HUES48 (cell line): ENCODE measurements at regions not wholly inside any gene's neighbourhood (a gene's known extent, or its start where the extent isn't known, plus 50 kb on each side); places are given as distances from the start of the nearest gene placed in this dataset.
A peak's percentile ranks its signal among the peaks of the same experiment; 100 is the strongest.

Experiments
- H3K27ac ChIP-seq: one replicate; pipeline ENCODE4 v1.7.0; 2013; ENCODE audit warnings: low read depth, low read length, inconsistent platforms
- H3K27me3 ChIP-seq: 2 replicates; pipeline ENCODE4 v1.6.1; 2013; ENCODE audit warnings: mild to moderate bottlenecking, low read length; ENCODE audit not compliant: control insufficient read depth, insufficient read depth
- H3K36me3 ChIP-seq: 2 replicates; pipeline ENCODE4 v1.6.1; 2013; ENCODE audit warnings: low read length; ENCODE audit not compliant: control insufficient read depth, insufficient read depth
- H3K4me1 ChIP-seq: 2 replicates; pipeline ENCODE4 v1.6.1; 2013; ENCODE audit warnings: mild to moderate bottlenecking, low read length; ENCODE audit not compliant: control insufficient read depth, insufficient read depth
- H3K4me3 ChIP-seq: 2 replicates; pipeline ENCODE4 v1.5.1; 2013; ENCODE audit warnings: mild to moderate bottlenecking, low read depth, low read length
- H3K9ac ChIP-seq: 2 replicates; pipeline ENCODE4 v1.6.1; 2013; ENCODE audit warnings: mild to moderate bottlenecking, low read depth, low read length, moderate library complexity
- H3K9me3 ChIP-seq: 2 replicates; pipeline ENCODE4 v1.6.1; 2013; ENCODE audit warnings: low read length; ENCODE audit not compliant: control insufficient read depth, insufficient read depth

DNA sequence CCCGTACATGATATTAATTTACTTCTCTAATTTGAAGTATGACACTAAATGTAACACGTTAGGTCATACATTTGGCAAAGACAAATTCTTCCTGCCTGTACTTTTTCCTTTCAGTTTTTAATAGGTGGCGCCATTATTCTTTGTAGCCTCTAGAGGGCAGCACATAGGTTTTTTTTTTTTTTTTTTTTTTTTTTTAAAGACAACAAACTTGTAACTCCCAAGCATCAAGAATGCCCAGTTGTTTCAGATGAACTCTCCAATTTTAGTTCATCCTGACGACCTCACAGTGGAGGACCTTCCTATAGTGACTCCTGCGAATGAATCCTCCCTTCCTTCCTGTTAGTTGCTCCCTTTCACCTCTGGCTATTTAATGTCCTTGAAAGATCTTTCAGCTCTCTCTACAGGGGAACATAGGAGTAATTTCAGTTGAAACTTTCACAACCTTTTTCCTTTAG, 139.3 kb upstream of the HDAC9 start:
- H3K36me3 ChIP-seq, result no peaks in the 10 kb centered on the region
- H3K27ac ChIP-seq, result no peak overlapping the region

GRCh38 chr7:18357691-18358090, 137.9 kb upstream of the HDAC9 start:
- no peak overlapping the region for H3K4me3 ChIP-seq
- H3K36me3 ChIP-seq, result no peaks in the 10 kb centered on the region
- no peaks in the 10 kb centered on the region for H3K9me3 ChIP-seq
- peaks cover 18% of the 10 kb centered on the region for H3K4me1 ChIP-seq
- no peak overlapping the region for H3K27ac ChIP-seq
- no peaks in the 10 kb centered on the region for H3K27me3 ChIP-seq
- H3K9ac ChIP-seq, result no peak overlapping the region

More for the DNA sequence above, 139.3 kb upstream of the HDAC9 start:
- Histone ChIP-seq H3K27me3 (no peaks in the 10 kb centered on the region), H3K4me1 (peaks cover 13% of the 10 kb centered on the region), H3K4me3 (no peak overlapping the region), H3K9me3 (no peaks in the 10 kb centered on the region), H3K9ac (no peak overlapping the region)

GRCh38 chr7:18361756-18362155, 133.8 kb upstream of the HDAC9 start:
- Histone ChIP-seq H3K4me3 (no peak overlapping the region), H3K36me3 (no peaks in the 10 kb centered on the region), H3K9ac (no peak overlapping the region), H3K9me3 (no peaks in the 10 kb centered on the region), H3K4me1 (peaks cover 31% of the 10 kb centered on the region), H3K27ac (no peak overlapping the region), H3K27me3 (no peaks in the 10 kb centered on the region)

DNA sequence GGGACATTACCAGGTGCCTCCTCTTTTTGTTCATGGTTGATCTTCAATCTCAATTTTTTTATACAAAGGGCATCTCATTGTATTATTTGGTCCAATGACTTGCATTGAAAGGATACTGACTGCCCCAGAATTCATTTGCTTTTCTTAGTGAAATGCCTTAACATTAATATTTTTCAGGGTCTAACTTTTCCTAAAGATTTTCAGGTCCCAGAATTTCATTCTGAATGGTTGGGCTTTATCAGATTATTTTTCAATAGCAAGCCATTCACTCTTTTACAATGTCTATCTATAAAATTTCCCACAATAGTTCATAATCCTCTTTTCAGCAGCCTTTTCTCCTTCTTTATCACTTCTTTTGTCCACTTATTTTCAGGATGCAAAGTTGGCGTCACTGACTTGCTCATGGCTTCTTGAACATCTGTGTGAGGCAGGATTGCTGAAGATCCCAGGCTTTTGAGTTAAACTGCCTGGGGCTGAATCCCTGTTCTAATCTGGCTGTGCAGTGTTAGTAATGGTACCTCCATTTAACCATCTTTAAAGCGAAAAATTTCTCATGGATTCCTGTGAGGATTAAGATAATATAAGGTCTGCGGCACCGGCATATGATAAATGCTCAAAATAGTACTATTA, 131.7 kb upstream of the HDAC9 start:
- no peak overlapping the region for H3K4me3 ChIP-seq
- no peak overlapping the region for H3K27ac ChIP-seq
- no peaks in the 10 kb centered on the region for H3K36me3 ChIP-seq
- no peaks in the 10 kb centered on the region for H3K9me3 ChIP-seq
- no peaks in the 10 kb centered on the region for H3K27me3 ChIP-seq
- H3K9ac ChIP-seq, result no peak overlapping the region
- peaks cover 33% of the 10 kb centered on the region for H3K4me1 ChIP-seq

DNA sequence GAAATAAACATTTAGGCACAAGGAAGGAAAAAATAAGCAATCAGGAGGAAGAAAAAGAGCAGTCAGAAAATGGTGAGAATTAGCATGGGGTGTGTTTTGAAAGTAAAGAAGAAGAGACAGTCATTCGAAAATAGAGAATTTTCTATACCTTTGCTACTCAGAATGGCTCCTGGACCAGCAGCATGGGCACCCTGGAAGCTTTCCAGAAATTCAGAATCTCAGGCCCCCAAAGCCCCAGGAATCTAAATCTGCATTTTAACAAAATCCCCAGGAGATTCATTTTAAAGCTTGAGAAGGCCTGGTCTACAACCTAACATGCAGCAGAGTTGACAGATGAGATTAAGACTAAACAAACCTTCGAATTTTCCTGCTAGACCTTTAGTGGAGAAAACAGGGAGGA, 131.2 kb upstream of the HDAC9 start:
- H3K9ac ChIP-seq, result no peak overlapping the region
- no peaks in the 10 kb centered on the region for H3K36me3 ChIP-seq
- no peaks in the 10 kb centered on the region for H3K9me3 ChIP-seq
- no peak overlapping the region for H3K27ac ChIP-seq
- no peak overlapping the region for H3K4me3 ChIP-seq
- peaks cover 33% of the 10 kb centered on the region for H3K4me1 ChIP-seq
- no peaks in the 10 kb centered on the region for H3K27me3 ChIP-seq

DNA sequence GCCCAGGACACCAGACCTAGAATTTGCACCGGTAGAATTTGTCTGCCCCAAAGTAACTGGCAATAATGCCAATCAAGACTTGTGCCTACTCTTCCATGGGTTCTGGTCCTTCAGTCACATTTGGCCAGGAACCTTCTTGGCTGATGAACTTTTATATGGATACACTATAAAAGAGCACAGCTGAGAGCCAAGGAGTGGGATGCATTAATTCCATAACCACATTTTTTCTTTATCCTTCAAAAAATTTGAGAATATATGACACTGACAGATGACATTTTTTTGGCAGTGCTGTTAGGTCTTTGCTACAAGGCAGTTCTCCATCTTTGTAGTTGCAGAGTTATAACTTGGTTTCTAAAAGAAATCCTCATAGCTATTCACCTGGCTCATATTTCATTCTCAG, 129.2 kb upstream of the HDAC9 start:
- no peak overlapping the region for H3K4me3 ChIP-seq
- no peak overlapping the region for H3K9ac ChIP-seq
- H3K4me1 ChIP-seq, result peaks cover 32% of the 10 kb centered on the region
- H3K27me3 ChIP-seq, result no peaks in the 10 kb centered on the region
- no peaks in the 10 kb centered on the region for H3K9me3 ChIP-seq
- no peak overlapping the region for H3K27ac ChIP-seq
- H3K36me3 ChIP-seq, result no peaks in the 10 kb centered on the region

- Histone ChIP-seq H3K4me1 (peaks cover 31% of the 10 kb centered on the region), H3K36me3 (no peaks in the 10 kb centered on the region), H3K9me3 (no peaks in the 10 kb centered on the region), H3K4me3 (no peak overlapping the region), H3K27ac (no peak overlapping the region), H3K9ac (no peak overlapping the region), H3K27me3 (no peaks in the 10 kb centered on the region)
Measured at GRCh38 chr7:18369011-18369410, 126.5 kb upstream of the HDAC9 start.

DNA sequence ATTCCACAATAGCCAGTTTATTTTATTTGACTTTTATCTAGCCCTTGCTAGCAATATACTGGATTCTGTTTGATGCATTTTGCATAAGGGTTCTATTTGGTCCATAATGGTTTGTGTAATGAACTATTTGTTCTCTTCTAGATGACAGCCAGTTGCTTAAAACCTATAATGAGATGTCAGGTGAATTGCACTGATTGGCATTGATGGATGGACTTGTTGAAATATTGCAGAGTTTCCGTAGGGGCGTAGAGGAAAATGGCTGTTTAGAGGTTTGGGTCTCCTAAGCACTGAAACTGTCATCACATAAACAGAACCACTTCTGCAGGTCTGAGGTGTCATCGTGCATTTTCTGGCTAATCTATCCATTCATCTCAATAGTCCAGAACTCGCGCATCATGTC, 124.9 kb upstream of the HDAC9 start:
- no peak overlapping the region for H3K27ac ChIP-seq
- no peak overlapping the region for H3K9ac ChIP-seq
- no peaks in the 10 kb centered on the region for H3K27me3 ChIP-seq
- no peak overlapping the region for H3K4me3 ChIP-seq
- H3K4me1 ChIP-seq, result peaks cover 18% of the 10 kb centered on the region
- no peaks in the 10 kb centered on the region for H3K9me3 ChIP-seq
- no peaks in the 10 kb centered on the region for H3K36me3 ChIP-seq

DNA sequence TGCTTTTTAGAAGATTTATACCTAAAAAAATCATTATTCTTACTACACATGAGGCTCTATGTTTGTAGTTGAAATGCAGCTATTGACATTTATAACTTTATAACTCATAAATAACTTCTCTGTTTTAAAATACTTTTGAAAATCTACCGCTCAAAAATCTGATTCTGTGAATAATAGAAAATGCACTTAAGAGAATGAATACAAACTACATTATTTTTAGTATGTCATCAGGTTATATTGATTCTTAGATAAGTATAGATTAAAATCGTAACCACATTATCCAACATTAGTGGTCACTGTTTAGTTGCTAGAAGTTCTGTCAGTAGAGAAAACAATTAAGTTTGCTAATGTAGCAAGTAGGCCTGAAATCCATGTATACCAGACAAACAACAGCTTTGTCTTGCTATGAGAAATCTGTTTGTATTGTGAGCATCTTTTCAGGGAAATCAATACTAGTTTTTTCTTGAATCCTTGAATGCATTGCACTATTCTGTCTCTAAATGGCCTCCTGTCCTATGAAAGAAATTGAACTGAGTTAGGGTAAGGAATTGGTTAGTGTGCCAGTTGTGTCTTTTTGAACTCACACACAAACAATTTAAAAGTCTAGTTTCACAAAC, 116.5 kb upstream of the HDAC9 start:
- H3K27ac ChIP-seq, result no peak overlapping the region
- no peaks in the 10 kb centered on the region for H3K27me3 ChIP-seq
- H3K9ac ChIP-seq, result no peak overlapping the region
- no peaks in the 10 kb centered on the region; the same call in 1 of the 2 replicates for H3K4me1 ChIP-seq
- H3K9me3 ChIP-seq, result no peaks in the 10 kb centered on the region
- no peak overlapping the region for H3K4me3 ChIP-seq
- no peaks in the 10 kb centered on the region for H3K36me3 ChIP-seq

DNA sequence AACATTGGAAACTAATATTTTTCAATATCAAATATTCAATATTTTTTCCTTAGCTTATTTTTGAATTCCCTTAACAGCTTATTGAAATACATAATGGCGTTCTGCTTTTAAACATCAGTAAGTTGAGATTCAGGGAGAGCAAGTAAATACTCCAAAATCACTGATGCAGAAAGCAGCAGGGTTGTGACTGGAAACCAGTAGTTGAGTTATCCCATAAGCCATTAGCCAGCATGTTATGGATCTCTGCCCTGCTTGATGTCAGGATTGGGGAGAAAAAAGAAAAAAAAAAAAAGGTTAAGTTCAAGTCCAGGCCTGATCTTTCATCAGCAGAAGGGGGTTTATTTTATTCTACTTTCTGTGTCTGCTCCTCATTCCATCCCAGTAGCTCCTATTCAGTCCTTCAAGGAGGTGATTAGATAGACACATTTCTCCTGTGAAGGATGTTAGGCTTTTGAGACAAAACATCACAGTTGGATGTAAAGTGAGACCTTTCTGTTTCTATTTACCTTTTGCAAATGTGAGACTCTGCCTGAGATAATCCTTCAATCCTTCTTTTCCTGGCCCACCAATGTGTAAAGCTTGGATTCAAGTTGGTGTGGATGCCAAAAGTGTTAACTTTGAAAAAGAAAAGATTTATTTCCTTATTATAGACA, 110.9 kb upstream of the HDAC9 start:
- H3K36me3 ChIP-seq, result no peaks in the 10 kb centered on the region
- no peak overlapping the region for H3K4me3 ChIP-seq
- H3K27ac ChIP-seq, result peak overlapping the region; percentile 37
- no peaks in the 10 kb centered on the region for H3K9me3 ChIP-seq
- no peak overlapping the region for H3K9ac ChIP-seq
- peaks cover 36% of the 10 kb centered on the region for H3K4me1 ChIP-seq
- H3K27me3 ChIP-seq, result no peaks in the 10 kb centered on the region

DNA sequence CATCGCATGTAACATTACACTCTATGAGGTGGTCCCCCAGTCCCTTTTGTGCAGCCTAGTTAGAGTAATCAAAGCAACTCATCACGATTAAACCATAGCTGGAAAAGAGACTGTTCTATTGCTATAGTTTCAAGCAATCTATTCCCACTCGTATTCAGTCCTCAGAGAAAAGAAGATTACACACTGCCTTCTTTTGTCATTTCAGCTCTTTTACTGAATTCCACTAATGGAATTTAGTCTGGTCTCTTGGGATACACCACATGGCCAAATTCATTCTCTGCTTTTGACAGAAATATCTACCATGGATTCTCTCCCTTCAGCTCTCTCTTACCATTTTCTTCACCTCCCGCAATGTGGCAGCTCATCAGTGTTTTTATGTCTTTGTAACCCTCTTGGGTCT, 108.9 kb upstream of the HDAC9 start:
- no peak overlapping the region for H3K27ac ChIP-seq
- no peaks in the 10 kb centered on the region for H3K36me3 ChIP-seq
- no peaks in the 10 kb centered on the region for H3K27me3 ChIP-seq
- no peak overlapping the region for H3K4me3 ChIP-seq
- peaks cover 36% of the 10 kb centered on the region for H3K4me1 ChIP-seq
- H3K9me3 ChIP-seq, result no peaks in the 10 kb centered on the region
- H3K9ac ChIP-seq, result no peak overlapping the region
